Transverse colon (tissue), 4 donors: ENCODE measurements at regions not wholly inside any gene's neighbourhood (a gene's known extent, or its start where the extent isn't known, plus 50 kb on each side); places are given as distances from the start of the nearest gene placed in this dataset.

Source experiments
- CTCF ChIP-seq, 5 experiments: fragments of 200-600 bp in 3 of 5; fragments of 450-650 bp in 2 of 5; sonication (generic) in 3 of 5; IDR thresholded peaks; 1 replicate in 2 of 5; 2 replicates in 3 of 5; pipeline ENCODE4 v1.5.1; 2016 to 2017; ENCODE audit warnings: antibody characterized with exemption in 5 of 5, inconsistent platforms in 3 of 5, mild to moderate bottlenecking in 2 of 5, moderate library complexity in 1 of 5
- EP300 ChIP-seq: sonication (generic); formaldehyde crosslinking; IDR thresholded peaks from one replicate; pipeline ENCODE4 v1.6.1; 2017; ENCODE audit warnings: antibody characterized with exemption, low read depth
- POLR2A ChIP-seq: fragments of 450-650 bp; IDR thresholded peaks from one replicate; pipeline ENCODE4 v1.6.1; 2016; ENCODE audit warnings: antibody characterized with exemption, mild to moderate bottlenecking, moderate library complexity
- POLR2AphosphoS5 ChIP-seq, 3 donors: sonication (generic); formaldehyde crosslinking; IDR thresholded peaks; one replicate each; pipeline ENCODE4 v1.6.1; 2016; ENCODE audit warnings: antibody characterized with exemption in 3 of 3

GRCh38 chr22:19578180-19579004 lies 54.2 kb upstream of the CLDN5 start:
- TF ChIP-seq POLR2A (no peak), CTCF (IDR thresholded peaks at IDR 0.05) (no peak), EP300 (no peak), POLR2AphosphoS5 (IDR thresholded peaks at IDR 0.05) (no peak)
